Daoy (cell line): ENCODE measurements at regions not wholly inside any gene's neighbourhood (a gene's known extent, or its start where the extent isn't known, plus 50 kb on each side); places are given as distances from the start of the nearest gene placed in this dataset.

ENCODE experiments used
- DNase-seq: peaks from one replicate; pipeline ENCODE4 v3.0.0-alpha.2; 2015; ENCODE audit warnings: low read depth

DNA sequence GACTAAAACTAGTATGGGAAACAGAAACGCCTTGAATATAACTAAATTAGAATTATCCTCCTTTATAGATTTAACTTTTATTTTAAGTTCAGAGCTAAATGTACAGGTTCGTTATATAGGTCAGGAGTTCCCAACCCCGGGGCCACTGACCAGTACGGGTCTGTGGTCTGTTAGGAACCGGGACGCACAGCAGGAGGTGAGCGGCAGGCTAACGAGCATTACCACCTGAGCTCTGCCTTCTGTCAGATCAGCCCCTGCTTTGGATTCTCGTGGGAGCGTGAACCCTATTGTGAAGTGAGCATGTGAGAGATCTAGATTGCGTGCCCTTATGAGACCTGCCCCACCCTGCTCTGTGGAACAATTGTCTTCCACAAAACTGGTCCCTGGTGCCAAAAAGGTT, 51.0 kb downstream of the FAT4 start:
- no peak for DNase-seq

DNA sequence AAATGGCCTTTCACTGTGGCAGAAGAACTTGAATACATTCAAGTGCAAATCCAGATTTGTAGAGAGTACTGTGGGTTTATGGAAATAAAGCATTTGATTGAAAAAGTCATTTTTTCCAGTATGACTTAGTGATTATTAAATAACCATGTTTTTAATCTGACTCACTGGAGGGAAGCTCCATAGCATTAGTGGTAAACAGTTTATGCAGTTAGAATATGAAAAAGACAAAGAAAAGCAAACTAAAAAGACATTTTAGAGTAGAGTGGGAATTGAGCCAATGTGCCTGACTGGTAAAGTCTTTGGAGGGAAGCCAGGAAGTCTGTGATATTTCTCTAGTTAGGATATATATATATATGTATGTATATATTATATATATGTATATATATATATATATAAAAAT, 53.4 kb downstream of the FAT4 start:
- peak; percentile 6 for DNase-seq

DNA sequence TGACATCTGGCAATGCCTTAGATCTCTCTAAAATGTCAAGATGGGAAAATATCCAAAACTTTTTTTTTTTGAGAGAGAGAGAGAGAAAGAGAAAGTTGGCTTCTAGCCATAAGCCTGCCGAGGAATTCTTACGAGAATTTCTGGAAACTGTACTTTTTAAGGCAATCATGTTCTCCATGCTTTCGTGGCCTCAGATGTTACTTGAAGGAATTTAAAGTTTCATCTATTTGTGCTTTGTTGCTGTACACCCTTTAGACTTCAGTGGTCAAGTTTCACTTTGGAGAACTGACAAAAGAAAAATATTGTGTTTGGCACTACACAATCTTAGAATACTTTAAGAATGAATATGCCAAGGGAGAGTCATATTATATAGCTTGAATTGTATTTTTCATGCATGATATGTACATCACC, 53.9 kb downstream of the FAT4 start:
- peak; percentile 20 for DNase-seq

DNA sequence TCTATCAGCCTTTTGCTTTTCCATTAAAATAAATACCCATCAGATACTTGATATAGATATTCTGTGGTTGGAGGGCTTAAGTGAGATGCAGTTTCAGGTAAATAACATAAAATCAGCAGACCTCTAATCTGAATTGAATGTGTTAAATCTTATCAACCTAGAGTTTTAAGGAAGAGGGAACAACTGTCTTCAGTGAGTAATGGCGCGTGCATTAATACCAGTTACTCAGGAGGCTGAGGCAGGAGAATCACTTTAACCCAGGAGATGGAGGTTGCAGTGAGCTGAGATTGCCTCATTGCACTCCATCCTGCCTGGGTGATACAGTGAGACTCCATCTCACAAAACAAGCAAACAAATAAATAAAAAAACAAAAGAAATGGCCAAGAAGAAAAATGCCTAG, 54.3 kb downstream of the FAT4 start:
- DNase-seq = no peak

DNA sequence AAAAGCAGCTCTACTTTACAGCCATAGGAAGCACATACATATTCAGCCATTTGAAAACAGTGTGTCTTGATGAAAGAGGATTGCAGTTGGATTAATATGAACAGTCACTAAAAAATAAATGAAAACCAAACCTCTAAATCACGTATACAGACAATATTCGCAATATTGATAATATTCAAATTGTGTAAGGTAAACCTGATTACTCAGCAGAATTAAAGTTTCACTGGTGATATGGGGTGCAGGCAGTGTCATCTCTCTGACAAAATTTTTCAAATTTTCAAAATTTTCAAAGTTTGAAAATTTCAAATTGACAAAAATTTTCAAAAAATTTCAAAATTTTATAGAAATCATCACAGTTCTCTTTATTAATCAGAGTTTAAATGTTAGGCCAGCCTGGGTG, 55.7 kb downstream of the FAT4 start:
- no peak for DNase-seq

DNA sequence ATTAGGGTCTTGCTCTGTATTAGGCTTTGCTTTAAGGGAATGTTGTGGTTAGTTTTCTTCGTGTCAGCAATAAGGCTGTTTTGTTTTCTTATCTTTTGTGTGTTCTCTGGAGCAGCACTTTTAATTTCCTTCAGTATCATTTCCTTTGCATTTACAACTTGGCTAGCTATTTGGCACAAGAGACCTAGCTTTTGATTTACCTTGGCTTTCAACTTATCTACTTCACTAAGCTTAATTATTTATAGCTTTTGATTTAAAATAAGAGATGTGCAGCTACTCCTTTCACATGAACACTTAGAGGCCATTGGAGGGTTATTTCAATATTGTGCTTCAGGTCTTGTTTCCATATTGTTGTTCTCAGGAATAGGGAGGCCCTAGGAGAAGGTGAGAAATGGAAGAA, 68.2 kb downstream of the FAT4 start:
- no peak for DNase-seq

DNA sequence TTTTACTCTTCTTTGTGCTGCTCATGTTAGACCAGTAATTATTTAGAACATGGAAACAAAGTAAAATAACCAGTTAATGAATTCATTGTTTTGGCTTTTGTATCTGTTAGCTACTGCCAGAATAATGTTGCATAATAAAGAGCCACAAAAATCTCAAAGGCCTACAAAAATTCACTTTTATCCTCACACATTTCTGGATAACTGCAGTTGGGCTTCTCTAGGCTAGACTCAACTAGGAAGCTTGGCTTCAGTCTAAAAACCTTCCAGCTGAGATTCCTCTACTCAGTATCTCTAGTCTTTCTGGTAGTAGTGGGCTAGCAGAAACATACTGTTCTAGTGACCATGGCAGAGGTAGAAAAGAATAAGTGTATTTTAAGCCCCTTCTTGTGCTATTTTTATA, 73.0 kb downstream of the FAT4 start:
- no peak for DNase-seq

DNA sequence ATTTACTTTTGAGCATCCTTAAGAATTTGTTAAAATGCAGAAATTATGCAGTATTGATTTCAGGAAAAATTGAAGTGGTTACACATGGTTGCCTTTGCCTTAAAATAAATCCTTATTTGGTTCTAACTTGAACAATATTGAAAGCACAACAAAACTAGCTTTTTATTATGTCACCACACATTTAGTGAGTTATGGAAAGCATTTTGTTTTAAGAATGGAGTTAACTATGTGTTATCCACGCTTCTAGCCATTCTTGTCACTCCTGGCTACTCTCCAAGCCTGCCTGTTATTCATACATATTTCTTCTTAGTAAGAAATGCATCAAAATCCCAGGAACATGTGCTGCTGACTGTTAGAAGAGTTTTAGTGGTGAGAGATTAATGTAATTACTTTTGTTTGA, 73.9 kb downstream of the FAT4 start:
- peak; percentile 24 for DNase-seq

DNA sequence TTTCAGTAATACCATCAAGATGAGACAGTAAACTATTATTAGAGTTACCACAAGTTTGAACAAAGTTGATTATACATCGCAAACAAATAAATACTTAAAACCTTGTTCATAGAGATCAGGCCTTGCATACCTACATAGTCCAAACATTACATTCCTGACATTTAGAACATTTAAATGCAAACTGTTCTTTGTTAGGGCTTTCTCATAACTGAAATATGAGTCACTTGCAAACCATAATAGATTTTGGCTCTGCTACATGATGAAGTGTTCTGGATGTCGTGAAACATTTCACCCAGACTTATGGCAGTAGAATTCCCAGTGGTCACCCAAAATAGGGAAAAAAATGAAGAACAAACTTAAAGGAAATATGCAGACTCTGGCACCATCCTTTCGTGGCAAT, 75.0 kb downstream of the FAT4 start:
- peak; percentile 49 for DNase-seq

DNA sequence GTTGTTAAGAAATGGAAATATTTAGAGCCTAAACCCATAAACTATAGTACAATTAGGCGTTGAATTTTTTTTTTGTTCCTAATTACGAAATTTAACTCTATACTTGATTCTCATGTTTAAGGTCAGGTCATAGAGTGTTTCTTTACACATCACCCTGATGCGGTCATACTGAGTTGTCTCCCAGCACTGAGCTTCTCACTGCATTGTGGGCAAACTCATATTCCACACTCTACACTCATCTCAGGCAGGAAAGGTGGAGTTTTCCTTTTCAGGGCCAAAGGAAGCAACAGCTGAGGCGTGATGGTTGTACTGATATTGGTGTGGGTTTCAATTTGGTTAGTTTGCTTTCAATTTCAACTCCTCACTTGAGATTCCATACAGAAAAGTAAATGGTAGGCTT, 75.4 kb downstream of the FAT4 start:
- peak; percentile 63 for DNase-seq

DNA sequence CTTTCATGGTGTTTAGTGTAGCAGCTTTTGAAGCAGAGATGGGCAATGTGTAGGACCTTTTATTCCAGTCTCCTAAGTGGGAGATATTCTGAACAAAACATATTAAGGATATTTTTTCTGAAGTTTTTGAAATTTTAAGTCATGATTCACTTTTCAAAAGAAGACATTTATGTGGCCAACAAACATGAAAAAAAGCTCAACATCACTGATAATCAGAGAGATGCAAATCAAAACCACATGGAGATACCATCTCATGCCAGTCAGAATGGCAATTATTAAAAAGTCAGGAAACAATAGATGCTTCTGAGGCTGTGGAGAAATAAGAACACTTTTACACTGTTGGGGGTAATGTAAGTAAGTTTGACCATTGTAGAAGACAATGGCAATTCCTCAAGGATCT, 76.0 kb downstream of the FAT4 start:
- no peak for DNase-seq

DNA sequence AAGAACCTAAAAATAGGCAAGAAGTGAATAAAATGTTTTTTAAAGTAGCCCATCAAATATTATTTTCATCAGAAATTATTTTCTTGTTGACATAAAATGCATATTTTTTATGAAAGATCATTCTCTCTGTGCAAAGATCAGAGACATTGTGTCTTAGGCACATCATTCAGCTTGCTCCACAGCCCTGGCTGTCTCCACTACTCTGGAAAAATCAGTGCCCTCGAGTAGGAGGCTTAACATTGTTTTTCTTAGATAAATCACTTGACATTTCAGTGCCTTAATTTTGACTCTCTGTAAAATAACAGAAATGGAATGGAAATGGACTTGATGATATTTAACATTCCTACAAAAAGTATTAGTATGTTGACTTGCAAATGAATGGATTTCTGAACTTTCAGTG, 77.9 kb downstream of the FAT4 start:
- DNase-seq = no peak

DNA sequence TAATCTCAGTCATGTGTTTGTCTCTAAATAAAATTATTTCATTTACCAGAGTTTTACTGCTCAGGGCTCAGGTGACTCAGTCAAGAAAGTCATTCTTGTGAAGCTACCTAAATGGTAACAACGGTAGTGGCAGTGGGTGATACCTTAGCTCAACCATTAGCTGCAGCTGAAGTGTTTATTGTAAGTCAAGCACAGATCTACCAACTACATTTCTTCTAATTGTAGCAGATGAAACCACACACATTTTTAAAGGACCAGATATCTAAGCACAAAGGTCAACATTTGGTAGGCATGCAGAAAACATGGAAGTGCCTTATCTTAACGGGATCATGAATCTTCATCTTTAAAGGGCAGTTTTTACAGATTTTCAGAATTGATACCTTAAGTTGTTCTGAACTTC, 79.1 kb downstream of the FAT4 start:
- DNase-seq = no peak

DNA sequence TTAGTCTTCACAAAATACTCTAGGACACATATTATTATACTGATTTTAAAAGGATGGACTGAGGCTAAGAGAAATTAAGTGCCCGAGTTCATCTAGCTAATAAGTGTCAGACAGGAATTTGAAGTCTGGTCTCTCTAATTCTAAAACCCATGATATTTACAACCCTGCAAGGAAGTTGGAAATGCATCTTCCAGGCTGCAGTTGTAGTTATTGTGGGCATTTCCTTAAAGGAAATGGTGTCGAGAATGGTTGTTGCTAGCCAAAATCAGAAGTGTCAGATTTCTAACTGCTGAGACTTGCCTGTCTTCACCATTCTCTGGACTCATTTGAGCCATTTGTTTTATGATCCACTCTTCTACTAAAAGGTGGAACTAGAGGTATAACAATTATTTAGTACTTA, 82.5 kb downstream of the FAT4 start:
- no peak for DNase-seq

DNA sequence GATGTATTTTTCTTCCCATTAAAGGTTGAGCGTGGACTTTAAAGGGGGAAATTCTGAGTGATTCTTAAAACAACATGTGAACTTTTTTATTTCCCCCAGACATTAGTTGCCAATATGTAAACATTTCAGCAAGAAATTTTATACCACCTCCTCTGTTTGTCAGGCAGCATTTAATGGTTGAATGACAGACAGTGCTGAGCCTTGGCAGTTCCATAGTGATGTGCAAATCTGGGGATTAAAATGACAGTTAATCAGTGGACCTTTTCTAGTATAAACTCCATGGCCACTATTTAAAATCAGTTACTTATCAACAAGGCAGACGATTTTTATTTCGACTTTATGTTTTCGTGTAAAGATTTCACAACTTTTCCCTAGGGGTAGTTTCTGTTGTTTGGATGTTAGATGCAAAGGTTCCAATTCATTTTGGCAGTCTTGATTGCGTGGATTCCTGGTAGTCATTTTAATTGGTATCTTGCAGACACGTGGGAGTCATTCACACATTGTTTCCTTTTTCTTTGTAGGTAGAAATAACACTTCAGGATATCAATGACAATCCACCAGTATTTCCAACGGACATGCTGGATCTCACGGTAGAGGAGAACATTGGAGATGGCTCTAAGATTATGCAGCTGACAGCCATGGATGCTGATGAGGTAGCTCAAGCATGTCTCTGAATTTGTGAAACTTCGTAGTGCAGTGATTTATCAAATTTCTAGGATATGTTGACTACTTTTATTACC, 83.7 kb downstream of the FAT4 start:
- DNase-seq = no peak

DNA sequence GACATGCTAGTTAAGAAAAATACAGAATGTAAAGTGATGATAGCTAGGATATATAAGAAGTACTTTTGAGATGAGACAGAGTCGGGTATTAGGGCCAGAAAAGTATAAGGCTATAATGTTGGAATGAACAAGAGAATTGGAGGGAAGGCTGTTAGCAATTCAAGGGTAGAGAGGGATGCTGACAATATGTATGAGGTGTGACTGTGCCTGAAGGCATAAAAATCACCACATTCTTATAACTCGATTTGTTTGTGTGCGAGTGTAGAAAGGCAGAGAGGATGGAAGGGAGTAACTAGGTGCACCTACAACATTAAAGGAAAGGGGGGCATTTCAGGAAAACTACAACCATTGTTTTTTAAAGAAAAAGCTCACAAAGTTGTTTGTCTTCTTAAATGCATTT, 86.0 kb downstream of the FAT4 start:
- no peak for DNase-seq

DNA sequence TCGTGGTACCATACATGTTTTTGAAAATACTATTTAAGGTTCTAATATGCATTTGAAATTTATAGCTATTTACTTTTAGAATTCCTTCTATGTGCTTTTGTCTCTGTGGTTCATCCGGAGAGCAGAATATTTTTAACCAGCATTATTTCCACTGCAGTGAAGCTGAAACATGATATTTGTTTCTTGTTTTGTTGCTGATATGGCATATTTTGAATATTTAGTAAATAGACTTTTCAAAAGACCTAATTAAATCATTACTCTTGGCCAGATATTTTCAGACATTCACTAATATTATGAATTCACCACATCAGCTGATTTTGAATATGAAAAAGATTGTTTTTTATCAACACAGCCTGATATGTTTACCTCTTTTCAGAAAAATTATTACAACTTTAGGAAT, 87.0 kb downstream of the FAT4 start:
- no peak for DNase-seq

DNA sequence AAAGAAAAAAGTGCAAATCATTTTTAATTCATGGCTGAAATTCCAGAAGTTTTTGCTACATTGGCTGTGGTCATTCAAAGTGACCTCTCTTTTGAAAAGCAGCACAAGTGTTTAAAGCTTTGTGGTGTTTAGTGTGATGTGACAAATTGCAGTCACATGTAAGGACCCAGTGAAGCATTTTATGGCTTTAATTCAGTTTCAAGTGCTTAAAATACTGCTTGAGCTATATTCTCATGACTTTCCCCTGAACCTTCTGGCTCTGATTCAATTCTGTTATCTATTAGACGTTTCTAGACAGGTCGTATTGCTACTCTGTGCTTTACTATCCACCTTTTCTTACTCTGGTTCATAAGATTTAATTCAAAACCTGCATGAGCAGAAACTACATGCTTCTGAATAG, 105.8 kb downstream of the FAT4 start:
- no peak for DNase-seq

DNA sequence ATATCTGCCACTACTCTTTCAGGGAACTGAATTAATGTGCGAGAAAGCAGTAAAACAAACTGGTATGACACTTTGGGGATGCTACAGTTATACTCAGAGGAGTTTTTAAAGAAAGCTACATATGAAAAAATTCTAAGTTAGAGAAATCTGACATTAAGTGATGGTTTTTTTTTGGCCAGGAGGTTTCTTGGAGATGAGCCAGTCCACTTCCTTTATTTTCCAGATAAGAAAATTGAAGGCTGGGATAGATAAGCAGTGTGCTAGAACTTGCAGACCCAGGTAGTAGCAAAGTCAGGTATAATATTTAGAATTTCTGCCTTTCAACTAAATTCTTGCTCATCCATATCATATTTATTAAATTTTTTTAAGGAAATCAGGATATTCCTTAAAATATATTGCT, 106.8 kb downstream of the FAT4 start:
- no peak for DNase-seq

DNA sequence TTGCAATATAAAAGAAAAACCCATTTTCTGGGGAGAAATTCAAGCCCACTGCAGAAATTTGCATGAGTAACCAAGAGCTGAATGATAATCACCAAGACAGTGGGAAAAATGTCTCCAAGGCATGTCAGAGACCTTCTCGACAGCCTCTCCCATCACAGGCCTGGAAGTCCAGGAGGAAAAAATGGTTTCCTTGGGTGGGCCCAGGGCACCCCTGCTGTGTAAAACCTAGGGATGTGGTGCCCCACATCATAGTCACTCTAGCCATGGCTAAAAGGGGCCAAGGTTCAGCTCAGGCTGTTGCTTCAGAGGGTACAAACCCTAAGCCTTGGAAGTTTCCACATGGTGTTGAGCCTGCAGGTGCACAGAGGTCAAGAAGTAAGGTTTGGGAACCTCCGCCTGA, 108.4 kb downstream of the FAT4 start:
- DNase-seq = no peak

DNA sequence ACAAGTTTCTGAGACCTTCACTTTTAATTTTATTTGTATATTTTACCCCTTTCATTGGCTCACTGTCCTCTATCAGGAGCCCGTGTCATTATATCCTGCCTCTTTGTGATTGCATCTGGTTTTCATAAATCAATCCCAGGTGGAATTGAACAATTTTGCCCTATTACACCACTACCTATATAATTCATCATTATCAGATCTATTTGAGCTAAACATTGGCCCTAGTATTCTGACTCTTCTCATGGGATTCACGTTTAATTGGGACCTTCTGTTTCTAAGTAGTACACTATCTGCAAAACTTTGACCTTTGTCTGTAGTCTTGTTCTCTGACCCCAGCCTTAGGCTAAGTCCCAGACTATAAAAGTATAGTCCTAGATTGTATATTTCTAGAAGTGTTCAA, 114.1 kb downstream of the FAT4 start:
- no peak for DNase-seq

DNA sequence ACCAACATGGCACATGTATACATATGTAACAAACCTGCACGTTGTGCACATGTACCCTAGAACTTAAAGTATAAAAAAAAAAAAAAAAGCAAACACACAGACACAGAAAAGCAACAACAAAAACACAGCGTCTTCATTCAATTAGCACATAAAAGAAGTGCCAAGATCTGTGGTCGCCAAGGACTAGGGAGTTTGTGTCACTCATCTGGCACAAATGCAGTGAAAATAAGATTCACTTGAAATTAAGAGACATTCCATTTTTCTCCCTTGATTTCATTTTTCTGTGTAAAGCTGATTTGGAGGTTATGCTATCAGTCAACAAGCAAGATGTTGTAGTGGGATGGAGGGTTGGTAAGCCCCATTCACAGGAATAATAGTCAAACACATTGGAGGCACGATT, 115.3 kb downstream of the FAT4 start:
- no peak for DNase-seq

DNA sequence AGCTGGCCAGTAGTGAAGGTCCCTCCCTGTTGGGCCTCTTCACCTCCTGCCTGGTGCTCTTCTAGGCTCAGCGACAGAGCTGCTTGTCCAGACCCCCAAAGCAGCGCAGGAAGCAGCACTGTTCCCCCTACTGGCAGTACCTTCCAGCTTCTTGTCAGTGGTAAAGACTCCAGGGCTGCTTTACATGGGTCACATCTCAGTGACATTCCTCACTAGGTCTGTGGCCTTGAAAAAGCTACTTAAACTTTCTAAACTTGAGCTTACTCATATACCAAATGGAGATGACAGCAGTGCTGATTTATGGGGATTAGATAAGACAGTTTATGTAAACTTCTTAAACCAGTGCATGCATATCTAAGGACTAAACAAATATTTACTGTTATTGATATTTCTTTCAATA, 117.3 kb downstream of the FAT4 start:
- peak; percentile 16 for DNase-seq

DNA sequence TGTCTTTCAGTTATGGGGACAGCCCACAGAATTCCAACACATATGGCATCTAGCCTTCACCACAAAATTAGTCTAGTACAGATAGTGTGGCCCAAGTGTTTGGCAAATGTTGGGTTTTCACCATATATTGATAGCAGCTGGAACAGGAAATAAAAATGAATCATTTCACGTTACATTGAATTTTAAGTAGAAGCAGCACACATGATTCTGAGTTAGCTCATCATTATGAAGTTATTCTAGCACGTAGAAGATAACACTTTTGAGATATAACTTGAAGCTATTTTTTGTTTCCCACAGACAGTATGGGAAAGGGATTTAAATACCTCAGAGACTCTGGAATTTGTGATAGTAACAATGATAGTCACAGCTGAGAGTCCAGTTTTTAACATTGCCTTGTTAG, 118.7 kb downstream of the FAT4 start:
- peak; percentile 31 for DNase-seq

DNA sequence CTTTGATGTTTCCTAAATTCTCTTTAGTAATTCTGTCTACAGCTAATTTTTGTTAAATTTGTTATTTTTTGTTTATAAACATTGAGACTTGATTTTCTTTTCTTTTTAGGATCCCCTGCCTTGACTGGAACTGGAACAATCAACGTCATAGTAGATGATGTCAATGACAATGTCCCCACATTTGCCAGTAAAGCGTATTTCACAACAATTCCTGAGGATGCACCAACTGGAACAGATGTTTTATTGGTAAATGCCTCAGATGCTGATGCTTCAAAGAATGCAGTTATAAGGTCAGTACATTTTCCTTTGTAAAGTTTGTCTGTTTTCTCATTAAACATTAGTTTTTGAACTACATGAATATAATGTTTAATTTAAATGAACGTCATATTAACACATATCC, 119.4 kb downstream of the FAT4 start:
- DNase-seq = no peak
